M059J (cell line): ENCODE measurements at regions not wholly inside any gene's neighbourhood (a gene's known extent, or its start where the extent isn't known, plus 50 kb on each side); places are given as distances from the start of the nearest gene placed in this dataset.

Experiments used
- DNase-seq: peaks from one replicate; pipeline ENCODE4 v3.0.0-alpha.2; 2012; ENCODE audit warnings: low read depth

DNA sequence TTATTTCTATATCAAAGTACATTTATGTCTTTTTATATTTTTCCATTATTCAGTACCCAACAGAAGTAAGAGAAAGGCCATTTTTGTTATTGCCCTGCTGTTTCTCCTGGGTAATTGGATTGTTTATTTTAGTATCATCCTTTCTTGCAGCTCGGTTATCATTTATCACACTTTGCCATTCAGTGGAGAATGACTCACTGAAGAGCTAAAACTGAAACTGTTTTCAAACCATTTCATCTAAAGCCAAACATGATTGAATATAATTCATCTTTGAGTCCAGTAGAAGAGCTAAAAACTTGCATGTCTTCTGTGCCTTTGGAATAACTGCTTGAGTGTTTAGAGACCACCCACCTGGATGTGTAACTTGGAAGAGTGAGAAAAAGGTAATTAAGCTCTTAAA lies 139.5 kb upstream of the PRDM9 start:
- DNase-seq, result no peak

DNA sequence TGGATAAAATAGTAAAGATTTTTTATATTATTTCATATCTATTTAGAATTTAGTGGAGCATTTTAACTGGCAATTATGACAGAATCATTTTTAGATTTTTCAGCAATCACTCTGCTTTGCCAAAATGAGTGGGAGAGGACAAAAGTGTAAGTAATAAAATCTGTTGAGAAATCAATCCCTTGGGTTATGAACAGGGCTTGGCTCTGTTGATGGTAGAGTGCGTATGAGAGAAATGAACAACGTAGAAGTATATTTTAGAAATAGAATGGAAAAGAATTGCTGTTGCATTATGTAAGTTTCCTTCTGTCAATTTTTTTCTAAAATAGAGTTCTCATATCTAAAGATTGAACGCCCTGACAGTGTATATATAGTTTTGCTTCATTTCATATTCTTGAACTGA lies 154.1 kb upstream of the PRDM9 start:
- no peak for DNase-seq

- no peak for DNase-seq
These were observed 155.0 kb upstream of the PRDM9 start for GRCh38 chr5:23352446-23352845.

DNA sequence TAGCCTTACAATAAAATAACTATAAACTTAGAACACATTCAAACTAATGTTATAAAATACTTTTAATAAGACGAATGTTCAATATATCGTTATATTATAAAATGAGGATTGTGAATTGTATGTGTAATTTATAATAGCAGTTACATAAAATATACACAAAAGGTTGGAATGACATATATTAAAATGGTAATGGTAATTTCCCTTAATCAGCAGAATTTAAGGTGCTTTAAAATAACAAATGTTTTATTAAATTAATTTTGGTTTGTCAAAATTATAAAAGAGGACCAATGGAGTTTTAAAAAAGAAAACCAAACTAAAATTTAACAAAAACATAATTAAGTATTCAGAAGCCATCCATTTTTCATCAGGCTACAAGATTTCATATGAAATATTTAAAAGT lies 164.3 kb upstream of the PRDM9 start:
- DNase-seq, result no peak

GRCh38 chr5:23332650-23333251 lies 174.7 kb upstream of the PRDM9 start:
- no peak for DNase-seq

GRCh38 chr5:23330726-23331125 lies 176.7 kb upstream of the PRDM9 start:
- DNase-seq, result no peak

DNA sequence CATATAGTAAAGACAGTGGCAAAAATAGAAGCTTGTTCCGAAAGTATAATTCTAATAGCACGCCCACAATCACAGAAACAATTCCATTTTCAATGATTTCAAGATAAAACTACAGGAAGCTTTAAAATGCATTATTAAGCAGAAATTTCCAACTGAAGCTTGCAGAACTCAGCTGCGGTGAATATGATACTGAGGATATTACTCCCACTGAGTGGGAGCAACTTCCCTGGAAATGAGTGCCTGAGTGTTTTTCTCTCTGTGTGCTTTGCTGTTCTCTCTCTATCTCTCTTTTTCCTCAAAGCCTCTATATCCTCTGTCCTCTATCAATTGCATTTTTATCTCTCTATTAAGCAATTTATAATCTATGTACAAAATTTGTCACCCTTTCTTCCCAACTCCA lies 187.5 kb upstream of the PRDM9 start:
- DNase-seq, result no peak

GRCh38 chr5:23318960-23319359 lies 188.4 kb upstream of the PRDM9 start:
- DNase-seq, result no peak

DNA sequence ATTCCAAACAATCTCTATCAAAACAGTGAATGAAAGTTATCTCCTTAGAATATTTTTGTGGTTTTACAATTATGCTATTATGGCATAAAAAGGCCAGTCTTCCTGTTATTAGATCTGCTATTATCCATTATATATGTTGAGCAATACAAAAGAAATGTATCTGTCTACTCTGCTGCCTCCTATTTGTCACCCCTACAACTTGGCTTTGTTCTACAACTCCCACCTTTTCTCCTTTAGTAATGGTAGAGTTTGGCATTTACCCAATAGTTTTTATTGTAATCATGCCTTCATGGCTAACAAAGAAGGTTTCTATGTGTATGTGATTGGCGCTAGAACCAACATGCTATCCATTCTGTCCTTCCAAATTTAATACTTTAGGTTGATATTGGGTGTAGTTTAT lies 189.2 kb upstream of the PRDM9 start:
- no peak for DNase-seq

GRCh38 chr5:23316060-23316591 lies 191.3 kb upstream of the PRDM9 start:
- DNase-seq, result no peak

GRCh38 chr5:23314827-23315226 lies 192.6 kb upstream of the PRDM9 start:
- peak; percentile 24 for DNase-seq

- no peak for DNase-seq
These were observed 202.4 kb upstream of the PRDM9 start for GRCh38 chr5:23305055-23305454.

- no peak for DNase-seq
These were observed 203.6 kb upstream of the PRDM9 start for GRCh38 chr5:23303836-23304235.

- no peak for DNase-seq
These were observed 204.0 kb upstream of the PRDM9 start for GRCh38 chr5:23303435-23303834.

- no peak for DNase-seq
These were observed 205.0 kb upstream of the PRDM9 start for GRCh38 chr5:23302438-23302837.

DNA sequence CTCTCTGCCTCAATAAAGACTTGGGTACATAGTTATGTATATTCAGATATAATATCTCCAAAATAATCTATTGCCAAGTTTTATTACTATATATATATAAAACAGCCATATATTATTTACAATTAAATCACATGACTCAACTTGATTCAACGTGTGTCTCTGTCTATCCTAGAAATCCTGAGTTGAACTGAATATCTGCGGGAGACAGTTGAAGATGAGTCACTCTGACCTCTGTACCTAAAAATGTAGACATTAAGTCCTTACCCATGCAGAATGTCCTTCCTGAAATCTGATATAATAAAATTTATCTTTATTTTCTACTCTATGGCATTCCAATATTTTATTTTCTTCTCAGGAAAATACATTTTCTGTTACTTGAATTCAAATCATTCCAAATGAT lies 218.2 kb upstream of the PRDM9 start:
- DNase-seq, result no peak

GRCh38 chr5:23284656-23285055 lies 222.8 kb upstream of the PRDM9 start:
- no peak for DNase-seq

DNA sequence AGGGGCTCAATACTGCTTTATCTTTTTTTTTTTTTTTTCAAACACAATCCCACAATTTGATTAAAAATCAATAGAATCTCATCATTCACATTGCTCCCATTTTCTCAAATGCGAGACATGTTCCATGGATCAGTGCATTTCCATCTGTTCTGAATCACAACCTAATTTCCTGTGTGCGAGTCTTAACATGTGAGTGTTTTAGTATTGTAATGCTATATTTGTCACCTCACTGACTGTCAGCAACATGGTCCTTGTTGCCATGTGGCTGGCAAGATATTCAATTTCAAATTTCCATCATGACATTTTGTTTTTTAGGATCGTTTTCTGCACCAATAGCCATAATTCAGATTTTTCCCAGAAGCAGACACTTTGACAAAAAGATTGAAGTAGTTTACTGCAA lies 233.2 kb upstream of the PRDM9 start:
- no peak for DNase-seq

DNA sequence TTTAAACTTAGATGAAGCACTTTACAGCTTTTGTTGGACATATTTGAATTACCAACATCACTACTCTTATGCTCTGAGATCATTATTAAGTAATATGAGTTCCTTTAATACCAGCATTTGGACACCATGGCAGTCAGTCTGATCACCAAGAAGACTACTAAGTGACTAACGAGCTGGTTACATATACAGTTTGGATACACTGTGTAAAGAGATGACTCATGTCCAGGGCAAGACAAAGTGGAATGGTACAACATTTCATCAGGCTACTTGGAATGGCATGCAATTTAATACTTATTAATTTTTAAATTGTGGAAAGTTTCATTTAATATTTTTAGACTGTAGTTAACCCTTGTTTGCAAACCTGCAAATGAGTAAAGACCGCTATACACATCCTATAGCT lies 237.4 kb upstream of the PRDM9 start:
- no peak for DNase-seq

- no peak for DNase-seq
These were observed 239.3 kb upstream of the PRDM9 start for GRCh38 chr5:23268136-23268535.

DNA sequence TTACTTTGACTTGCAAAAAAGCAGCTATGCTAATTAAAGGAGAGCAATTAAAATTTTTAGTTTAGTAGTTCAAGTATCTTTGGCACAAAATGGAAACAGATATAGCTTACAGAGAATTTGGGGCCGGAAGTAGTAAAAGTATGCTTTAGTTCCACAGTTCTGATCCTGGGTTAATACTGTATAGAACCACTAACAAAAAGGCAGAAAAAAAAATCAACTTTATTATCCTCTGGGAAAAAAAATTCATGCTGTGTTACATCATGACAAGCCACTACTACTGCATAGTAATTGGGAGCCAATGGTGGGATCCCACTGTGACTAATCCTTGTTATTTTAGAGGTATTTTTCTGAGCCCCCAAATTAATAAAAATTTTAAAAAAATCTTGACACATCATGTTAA lies 246.8 kb upstream of the PRDM9 start:
- DNase-seq, result no peak

- peak; percentile 1 for DNase-seq
These were observed 249.8 kb upstream of the PRDM9 start for GRCh38 chr5:23257656-23258055.

- DNase-seq, result no peak
These were observed 253.7 kb upstream of the PRDM9 start for GRCh38 chr5:23253621-23254198.

DNA sequence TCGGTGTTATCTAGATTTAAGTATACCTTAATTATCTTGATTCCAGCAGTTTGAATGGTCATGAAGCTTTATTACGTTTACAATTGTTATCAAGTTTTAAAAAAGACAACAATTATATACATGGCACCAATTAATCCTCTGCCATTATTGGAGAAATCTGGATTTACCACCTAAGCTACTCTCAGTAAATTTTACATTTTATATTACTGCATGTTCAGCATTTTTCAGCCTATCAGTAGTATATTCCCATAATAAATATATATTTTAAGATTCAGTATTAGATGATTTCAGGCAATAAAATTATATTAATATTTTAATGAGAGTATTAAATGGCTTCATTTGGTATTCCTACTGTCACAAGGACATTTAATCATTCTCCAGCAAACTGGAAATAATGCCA lies 264.5 kb upstream of the PRDM9 start:
- DNase-seq, result no peak
